Upper lobe of right lung (tissue), 1 donor: ENCODE measurements at regions not wholly inside any gene's neighbourhood (a gene's known extent, or its start where the extent isn't known, plus 50 kb on each side); places are given as distances from the start of the nearest gene placed in this dataset.
"Not testable (repeated sequence)": the region's sequence is repeated elsewhere in the genome, so short reads cannot be mapped to it uniquely, and the experiment has no call there.

Experiments used
- ATAC-seq: fragments of 200-7000 bp; cut with Tn5 transposase; one replicate; pipeline ENCODE4 v1.9.1; 2020; ENCODE audit warnings: mild to moderate bottlenecking, moderate library complexity
- DNase-seq: peaks from one replicate; pipeline ENCODE4 v3.0.0-alpha.2; 2020
- H3K27ac ChIP-seq: fragments of 200-600 bp; one replicate; pipeline ENCODE4 v1.8.0; 2022
- H3K27me3 ChIP-seq: fragments of 200-600 bp; one replicate; pipeline ENCODE4 v1.8.0; 2022; ENCODE audit warnings: mild to moderate bottlenecking
- H3K36me3 ChIP-seq: fragments of 200-600 bp; one replicate; pipeline ENCODE4 v1.8.0; 2022
- H3K4me1 ChIP-seq: fragments of 200-600 bp; one replicate; pipeline ENCODE4 v1.8.0; 2022
- H3K4me3 ChIP-seq: fragments of 200-600 bp; one replicate; pipeline ENCODE4 v1.8.0; 2022; ENCODE audit warnings: mild to moderate bottlenecking
- H3K9me3 ChIP-seq: fragments of 200-600 bp; one replicate; pipeline ENCODE4 v1.8.0; 2022
- intact Hi-C: fragments of 100-400 bp; cut with DNase I; formaldehyde crosslinking; loops from one replicate; pipeline ENCODE4 v1.11.0; 2022
- TF ChIP-seq, protein P1 (sequence below): fragments of 200-600 bp; IDR thresholded peaks from one replicate; pipeline ENCODE4 v1.8.0; 2022; ENCODE audit warnings: antibody characterized with exemption
- donor health status: DM: no; HTN: yes; CAD: no; lungs with severe emphysema.

- H3K27me3 ChIP-seq, H3K36me3 ChIP-seq, H3K4me3 ChIP-seq, DNase-seq, H3K4me1 ChIP-seq, H3K27ac ChIP-seq, ATAC-seq, H3K9me3 ChIP-seq, intact Hi-C loops: not testable (repeated sequence)
These were observed 119.2 kb downstream of the SEPTIN14 start for GRCh38 chr7:55743454-55743717.

- H3K9me3 ChIP-seq, DNase-seq, intact Hi-C loops, H3K36me3 ChIP-seq, H3K4me1 ChIP-seq, H3K4me3 ChIP-seq, ATAC-seq, H3K27me3 ChIP-seq, H3K27ac ChIP-seq: not testable (repeated sequence)
These were observed 119.7 kb downstream of the SEPTIN14 start for GRCh38 chr7:55742651-55743453.

- H3K4me3 ChIP-seq, H3K27me3 ChIP-seq, H3K27ac ChIP-seq, H3K4me1 ChIP-seq, DNase-seq, H3K36me3 ChIP-seq, intact Hi-C loops, H3K9me3 ChIP-seq, ATAC-seq: not testable (repeated sequence)
These were observed 120.6 kb downstream of the SEPTIN14 start for GRCh38 chr7:55741721-55742631.

DNA sequence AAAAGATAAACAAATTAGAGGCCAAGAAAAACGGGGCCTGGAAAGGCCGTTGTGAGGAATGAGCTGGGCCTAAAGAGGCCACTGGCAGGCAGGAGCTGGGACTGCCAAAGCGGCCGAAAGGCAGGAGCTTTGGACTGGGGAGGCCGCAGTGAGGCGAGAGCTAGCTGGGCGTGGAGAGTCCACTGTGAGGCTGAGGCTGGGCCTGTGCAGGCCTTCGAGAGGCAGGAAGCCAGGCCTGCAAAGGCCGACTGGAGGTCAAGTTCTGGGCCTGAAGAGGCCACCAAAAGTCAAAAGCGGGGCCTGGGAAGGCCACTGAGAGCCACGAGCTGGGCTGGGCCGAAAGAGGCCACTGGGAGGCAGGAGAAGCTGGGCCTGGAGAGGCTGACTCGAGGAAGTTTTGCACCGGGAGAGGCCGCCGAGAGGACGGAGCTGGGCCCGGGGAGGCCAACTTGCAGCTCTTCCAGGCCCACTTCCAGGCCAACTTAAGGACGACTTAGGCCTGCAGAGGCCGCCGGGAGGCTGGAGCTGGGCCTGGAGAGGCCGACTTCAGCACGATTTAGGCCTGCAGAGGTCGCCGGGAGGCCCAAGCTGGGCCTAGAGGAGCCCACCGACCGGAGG, 121.8 kb downstream of the SEPTIN14 start:
- H3K27me3 ChIP-seq, H3K36me3 ChIP-seq, ATAC-seq, H3K27ac ChIP-seq, H3K4me1 ChIP-seq, H3K4me3 ChIP-seq, H3K9me3 ChIP-seq, intact Hi-C loops, DNase-seq: not testable (repeated sequence)

DNA sequence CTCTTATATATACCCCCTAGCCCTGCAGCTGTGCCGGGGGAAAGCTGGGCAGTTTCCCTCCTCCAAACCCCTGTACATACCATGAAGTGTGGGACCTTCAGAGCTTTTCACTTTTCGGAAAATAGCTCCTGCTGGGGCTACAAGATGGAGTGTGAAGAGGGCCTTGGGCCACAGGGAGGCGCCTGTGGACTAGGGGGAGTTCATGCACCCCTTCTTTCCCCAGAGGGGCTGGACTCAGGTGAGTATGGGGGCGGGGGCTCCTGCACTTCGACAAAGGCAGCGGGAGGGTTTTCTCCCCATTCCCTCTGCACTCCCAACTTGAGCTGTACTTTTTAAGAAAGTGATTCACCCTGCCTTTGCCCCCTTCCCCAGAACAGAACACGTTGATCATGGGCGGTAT, 122.5 kb downstream of the SEPTIN14 start:
- DNase-seq, H3K27me3 ChIP-seq, H3K36me3 ChIP-seq, intact Hi-C loops, ATAC-seq, H3K9me3 ChIP-seq, H3K4me3 ChIP-seq, H3K4me1 ChIP-seq, H3K27ac ChIP-seq: not testable (repeated sequence)

GRCh38 chr7:55736641-55737221, 125.8 kb downstream of the SEPTIN14 start:
- not testable (repeated sequence) for DNase-seq, ATAC-seq, H3K27ac ChIP-seq

DNA sequence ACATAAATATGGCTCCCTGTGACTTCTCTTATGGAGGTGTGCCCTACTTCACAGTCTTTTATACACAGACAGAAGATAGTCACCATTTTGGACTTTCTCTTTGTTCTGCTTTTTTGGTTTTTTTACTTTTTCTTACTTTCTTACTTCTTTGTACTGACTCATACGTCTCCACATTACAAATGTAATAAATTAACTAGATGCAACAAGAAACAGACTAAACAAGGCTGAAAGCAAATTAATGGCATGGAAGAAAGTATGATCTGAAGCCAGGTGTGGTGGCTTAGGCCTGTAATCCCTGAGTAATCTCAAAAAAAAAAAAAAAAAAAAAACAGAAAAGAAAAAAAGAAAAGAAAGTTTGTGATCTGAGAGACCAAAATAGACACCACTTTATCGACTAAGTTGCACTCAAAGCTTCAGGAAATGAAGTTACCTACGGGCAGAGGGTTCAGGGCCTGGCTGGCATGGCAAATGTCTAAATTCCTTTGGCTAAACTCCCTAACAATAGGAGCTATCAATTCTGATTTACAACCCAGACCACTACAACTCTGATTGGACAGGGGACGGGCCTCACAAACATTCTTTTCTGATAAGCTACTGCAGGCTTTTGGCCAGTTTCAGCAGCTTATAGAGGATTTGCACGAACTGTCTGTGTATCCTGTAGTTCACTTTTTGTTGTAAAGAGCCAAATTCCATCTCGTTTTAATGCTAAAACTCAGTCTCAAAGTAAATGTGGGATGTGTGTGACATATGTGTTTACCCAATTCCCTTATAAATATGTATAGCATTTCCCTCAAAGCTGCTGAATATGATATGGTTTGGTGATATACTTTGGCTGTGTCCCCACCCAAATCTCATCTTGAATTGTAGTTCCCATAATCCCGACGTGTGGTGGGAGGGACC, 129.1 kb downstream of the SEPTIN14 start:
- H3K27me3 ChIP-seq: no peaks in the 10 kb centered on the region
- H3K4me3 ChIP-seq: no peak overlapping the region
- TF ChIP-seq, protein P1, sequence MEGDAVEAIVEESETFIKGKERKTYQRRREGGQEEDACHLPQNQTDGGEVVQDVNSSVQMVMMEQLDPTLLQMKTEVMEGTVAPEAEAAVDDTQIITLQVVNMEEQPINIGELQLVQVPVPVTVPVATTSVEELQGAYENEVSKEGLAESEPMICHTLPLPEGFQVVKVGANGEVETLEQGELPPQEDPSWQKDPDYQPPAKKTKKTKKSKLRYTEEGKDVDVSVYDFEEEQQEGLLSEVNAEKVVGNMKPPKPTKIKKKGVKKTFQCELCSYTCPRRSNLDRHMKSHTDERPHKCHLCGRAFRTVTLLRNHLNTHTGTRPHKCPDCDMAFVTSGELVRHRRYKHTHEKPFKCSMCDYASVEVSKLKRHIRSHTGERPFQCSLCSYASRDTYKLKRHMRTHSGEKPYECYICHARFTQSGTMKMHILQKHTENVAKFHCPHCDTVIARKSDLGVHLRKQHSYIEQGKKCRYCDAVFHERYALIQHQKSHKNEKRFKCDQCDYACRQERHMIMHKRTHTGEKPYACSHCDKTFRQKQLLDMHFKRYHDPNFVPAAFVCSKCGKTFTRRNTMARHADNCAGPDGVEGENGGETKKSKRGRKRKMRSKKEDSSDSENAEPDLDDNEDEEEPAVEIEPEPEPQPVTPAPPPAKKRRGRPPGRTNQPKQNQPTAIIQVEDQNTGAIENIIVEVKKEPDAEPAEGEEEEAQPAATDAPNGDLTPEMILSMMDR: no peak
- no peak overlapping the region for H3K27ac ChIP-seq
- H3K9me3 ChIP-seq: no peaks in the 10 kb centered on the region
- DNase-seq: no peak
- no peaks in the 10 kb centered on the region for H3K36me3 ChIP-seq
- intact Hi-C loops: no loop called here
- no peak for ATAC-seq
- no peaks in the 10 kb centered on the region for H3K4me1 ChIP-seq

More at GRCh38 chr7:55736641-55737221, 125.8 kb downstream of the SEPTIN14 start:
- H3K4me3 ChIP-seq, H3K27me3 ChIP-seq, intact Hi-C loops, H3K9me3 ChIP-seq, H3K36me3 ChIP-seq, H3K4me1 ChIP-seq: not testable (repeated sequence)

DNA sequence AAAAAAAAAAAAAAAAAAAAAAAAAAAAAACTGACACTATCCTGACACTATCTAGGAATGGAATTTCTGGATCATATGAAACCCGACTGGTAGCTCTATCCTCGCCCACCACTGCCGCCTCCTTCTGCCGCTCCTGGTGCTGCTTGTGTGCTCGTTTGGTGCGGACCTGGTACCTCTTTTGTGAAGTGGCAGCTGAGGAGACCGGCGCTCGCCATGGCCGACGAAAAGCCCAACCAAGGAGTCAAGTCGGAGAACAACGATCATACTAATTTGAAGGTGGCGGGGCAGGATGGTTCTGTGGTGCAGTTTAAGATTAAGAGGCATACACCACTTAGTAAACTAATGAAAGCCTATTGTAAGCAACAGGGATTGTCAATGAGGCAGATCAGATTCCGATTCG, 130.6 kb downstream of the SEPTIN14 start:
- Histone ChIP-seq H3K4me1 (no peaks in the 10 kb centered on the region), H3K36me3 (no peaks in the 10 kb centered on the region), H3K27ac (no peak overlapping the region), H3K27me3 (no peaks in the 10 kb centered on the region), H3K4me3 (no peak overlapping the region), H3K9me3 (no peaks in the 10 kb centered on the region)
- intact Hi-C loops: no loop called here
- DNase-seq: no peak
- TF ChIP-seq, protein P1: no peak
- no peak for ATAC-seq
